GF-D8 (cell line): ENCODE measurements at regions not wholly inside any gene's neighbourhood (a gene's known extent, or its start where the extent isn't known, plus 50 kb on each side); places are given as distances from the start of the nearest gene placed in this dataset.

Experiments
- DNase-seq: peaks from one replicate; lab custom pipeline; 2025; lab: John Stamatoyannopoulos, UW

GRCh38 chr12:19572920-19573558 lies 133.7 kb downstream of the AEBP2 start:
- no peak for DNase-seq

- DNase-seq: no peak
Observed at GRCh38 chr12:19573866-19574265, 134.6 kb downstream of the AEBP2 start.

DNA sequence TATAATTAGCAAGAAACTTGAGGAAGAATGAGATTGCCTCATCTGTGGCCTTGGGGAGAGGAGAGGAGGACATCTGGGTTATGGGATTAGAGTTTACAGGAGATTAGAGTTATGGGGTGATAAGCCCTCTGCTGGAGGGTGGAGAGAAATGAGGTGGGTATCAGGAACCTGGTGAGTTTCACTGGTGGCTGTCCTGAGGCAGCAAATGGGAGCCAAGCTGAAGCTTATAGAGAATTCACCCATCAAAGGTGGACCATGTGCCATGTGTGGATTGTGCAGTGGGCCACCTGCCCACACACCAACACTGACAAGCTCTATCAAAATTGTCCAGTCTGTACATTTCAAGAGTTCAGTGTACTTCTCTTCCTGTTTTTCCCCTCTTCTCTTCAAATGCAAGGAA lies 135.3 kb downstream of the AEBP2 start:
- no peak for DNase-seq

DNA sequence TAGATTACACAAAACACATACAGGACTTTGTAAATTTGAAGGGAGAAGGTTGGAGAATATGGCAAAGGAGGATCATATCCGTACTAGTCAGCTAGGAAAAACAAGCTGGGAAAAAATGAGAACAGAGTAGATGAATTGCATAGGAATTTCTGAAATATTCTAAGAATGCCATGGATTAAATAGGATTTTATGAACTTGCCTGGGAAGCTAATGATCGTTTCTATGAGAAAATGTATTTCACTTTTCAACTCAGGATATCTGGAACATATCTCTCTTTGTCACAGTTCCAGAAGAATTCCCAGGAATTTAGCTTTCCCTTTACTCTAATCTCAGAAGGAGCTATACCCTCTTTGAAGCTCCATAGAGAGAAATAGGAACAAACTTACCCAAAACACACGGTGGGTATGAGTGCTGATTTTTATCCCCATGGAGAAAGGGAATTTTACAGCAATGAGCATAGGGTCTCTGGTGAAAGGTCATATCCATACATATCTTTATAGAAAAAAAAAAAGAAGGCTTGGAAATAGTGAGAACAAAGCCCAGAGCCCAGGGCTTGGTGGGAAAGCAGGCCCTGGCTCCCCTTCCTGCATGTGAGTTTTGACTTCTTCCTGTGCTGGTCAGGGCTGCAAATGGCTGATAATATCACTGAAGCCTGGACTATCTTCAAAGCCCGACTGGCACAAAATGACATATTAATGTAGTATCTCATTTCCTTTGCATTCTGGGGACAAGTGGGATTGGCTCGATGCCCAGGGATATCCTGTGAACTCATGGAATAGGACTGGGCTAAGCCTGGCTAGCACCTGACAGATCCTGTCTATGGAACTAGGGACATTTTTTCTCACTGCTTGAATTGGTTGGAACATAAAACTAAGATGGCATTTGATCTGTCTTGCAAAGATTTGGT lies 136.3 kb downstream of the AEBP2 start:
- DNase-seq: no peak

DNA sequence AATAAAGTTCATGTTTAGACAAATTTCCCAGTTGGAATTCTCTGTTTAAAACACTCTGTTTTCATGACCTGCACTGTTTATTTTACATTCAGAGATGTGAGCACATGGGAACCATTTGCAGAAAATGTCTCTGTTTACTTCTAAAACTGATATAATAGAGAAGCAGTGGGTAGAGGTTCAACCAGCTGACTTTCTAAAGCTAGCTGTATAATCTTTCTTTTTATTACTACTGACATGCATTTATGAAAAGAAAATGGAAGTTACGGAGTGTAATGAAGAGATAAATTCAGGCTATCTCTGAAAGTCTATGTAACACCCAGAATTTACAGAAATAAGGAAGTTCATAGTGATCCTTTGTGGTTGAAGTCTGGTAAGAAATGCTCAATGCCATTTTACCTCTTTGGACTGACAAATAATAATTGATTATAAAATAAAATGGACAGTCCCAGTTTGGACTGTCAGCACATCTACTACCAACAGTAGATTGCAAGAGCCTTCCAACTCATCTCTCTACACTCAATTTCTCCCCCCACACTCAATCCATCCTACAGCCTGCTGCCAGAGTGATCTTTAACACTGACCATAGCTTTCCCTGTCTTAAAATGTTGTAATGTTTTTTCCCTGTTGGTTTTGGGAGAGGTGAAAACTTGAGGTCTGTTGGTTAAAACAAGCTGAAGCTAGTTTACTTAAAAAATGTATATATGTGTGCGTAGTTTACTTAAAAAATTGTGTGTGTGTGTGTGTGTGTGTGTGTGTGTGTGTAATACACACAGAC lies 137.4 kb downstream of the AEBP2 start:
- DNase-seq: peak; percentile 3

DNA sequence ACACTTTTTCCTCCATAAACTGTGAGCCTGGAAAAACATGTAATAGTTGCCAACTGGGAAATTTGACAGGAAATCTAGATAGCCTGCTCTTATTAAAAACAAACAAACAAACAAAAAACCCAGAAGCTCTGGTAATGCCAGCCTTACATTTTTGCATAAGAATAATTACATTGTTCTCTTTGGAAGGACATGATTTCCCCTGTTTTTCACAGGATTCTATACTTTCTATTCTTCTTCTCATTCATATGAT lies 137.9 kb downstream of the AEBP2 start:
- no peak for DNase-seq

GRCh38 chr12:19584732-19585131 lies 145.4 kb downstream of the AEBP2 start:
- DNase-seq: no peak

DNA sequence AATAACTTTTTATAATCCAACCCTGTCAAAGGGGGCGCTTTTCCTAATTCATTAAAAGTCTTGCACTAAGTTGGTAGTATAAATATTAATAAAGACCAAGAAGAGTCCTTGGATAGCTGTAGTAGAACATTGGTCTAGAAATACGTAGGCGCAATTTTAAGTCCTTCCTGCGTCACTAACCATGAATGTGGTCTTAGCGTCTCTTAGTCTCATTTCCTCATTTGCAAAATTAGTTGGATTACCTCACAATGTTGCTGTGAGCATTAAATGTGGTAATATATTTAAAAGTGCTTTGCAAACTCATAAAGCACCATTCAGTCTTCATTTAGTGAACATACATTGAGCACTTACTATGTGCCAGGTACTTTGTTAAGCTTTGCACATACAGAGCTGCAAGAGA lies 149.7 kb downstream of the AEBP2 start:
- no peak for DNase-seq

DNA sequence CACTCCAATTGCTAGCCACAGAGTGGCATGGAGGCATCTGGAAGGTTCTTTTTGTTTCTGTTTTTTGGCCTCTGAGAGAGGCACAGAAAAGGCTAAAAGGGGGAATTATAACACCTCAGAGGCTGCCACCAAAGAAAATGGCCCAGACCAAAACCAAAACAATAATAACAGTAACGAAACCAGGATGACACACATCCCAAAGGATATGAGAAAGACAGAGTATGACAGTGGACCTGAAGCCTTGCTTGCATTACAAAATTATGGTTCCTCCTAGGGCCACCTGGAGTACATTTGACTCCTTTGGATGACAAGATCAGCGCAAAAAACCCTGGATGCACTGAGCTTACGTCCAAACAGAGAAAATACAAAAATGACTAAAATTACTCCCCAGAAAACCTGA lies 152.7 kb downstream of the AEBP2 start:
- DNase-seq: no peak

DNA sequence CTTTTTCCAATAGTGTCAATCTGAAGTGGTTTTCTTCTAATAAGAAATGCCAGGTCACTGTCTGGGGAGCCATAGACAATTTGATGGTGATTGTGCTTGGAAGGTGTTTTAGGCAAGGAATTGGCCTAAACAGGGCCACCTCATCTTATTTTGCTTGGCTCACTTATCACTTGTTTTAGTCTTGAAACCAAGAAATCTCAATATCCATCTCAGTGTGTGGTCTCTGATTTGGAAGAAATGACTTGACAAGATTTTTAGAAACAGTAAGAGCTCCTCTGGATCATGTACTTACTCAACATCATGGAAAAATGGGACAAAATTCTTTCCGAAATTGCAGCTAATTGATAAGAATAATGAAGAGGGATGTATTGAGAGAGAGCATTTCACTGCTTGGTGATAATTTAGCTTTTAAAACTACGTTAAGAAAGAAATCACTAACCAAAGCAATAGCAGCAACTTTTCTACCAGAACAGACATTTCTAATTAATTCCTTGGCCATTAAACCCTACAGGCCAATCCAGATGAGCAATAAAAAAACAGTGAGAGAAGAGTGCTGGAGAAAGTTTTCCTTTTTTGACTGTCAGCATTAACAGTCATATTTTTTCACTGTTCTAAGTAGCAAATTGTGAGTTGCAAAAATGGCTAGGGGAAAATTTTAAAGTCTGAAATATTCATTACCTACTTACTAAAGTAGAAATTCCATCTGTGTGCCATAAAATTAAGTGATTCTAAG lies 157.3 kb downstream of the AEBP2 start:
- DNase-seq: no peak

DNA sequence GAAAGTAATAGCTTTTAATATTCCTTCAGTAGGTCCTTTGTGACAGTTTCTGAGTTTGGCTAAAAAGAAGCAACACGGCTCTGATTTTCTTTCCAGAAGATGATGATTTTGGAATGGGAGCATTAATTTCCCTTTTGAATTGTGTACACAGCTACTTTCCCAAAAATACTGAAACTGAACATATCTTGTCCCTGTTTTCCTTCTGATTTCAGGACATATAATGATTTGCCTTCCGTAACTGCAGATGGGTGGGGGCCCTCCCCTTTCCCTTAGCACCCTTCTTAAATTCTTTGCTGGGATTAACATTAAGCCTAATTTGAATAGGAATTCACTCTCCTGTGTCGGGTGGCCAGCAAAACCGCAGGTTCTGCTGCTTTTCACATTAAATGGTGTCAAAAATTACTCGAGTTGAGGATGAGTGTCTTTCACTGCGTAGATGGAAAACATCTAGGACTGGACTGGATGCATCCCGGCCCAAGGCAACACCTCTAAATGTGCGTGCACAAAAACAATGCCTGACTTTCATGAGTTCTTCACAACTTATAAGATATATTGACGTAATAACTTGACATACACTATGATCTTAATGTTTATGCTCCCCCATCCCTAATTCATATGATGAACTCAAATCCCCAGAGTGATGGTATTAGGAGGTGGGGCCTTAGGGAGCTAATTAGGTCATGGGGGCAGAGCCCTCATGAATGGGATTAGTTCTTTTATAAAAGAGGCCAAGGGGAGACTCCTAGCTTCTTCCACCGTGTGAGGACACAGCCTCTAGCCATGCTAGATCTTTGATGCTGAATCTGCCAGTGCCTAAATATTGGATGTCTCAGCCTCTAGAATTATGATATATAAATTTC lies 158.1 kb downstream of the AEBP2 start:
- no peak for DNase-seq

- DNase-seq: no peak
Observed at GRCh38 chr12:19605720-19606119, 166.4 kb downstream of the AEBP2 start.

- no peak for DNase-seq
Observed at GRCh38 chr12:19608039-19608438, 168.7 kb downstream of the AEBP2 start.

DNA sequence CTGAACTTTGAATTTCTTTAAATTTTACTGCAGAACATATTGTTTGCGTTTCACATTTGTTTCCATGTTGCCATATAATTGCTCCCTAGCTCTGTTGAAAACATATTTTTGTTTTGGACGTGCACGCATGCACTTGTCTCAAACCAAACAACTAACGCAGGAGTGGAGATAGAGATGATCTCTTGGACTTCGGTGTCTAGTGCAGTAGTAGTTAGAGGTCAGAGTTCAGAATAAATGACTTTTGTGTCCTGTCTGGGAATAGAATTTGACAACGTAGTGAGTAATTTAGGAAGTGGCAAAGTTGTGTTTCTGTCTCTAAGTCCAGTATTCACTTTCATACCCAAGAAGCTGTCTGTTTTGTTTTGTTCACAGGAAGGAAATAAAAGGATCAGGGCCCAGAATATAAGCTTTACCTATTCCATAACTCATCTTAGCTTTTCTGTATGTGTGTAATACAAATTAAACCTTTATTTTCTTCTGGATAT lies 173.8 kb downstream of the AEBP2 start:
- no peak for DNase-seq

DNA sequence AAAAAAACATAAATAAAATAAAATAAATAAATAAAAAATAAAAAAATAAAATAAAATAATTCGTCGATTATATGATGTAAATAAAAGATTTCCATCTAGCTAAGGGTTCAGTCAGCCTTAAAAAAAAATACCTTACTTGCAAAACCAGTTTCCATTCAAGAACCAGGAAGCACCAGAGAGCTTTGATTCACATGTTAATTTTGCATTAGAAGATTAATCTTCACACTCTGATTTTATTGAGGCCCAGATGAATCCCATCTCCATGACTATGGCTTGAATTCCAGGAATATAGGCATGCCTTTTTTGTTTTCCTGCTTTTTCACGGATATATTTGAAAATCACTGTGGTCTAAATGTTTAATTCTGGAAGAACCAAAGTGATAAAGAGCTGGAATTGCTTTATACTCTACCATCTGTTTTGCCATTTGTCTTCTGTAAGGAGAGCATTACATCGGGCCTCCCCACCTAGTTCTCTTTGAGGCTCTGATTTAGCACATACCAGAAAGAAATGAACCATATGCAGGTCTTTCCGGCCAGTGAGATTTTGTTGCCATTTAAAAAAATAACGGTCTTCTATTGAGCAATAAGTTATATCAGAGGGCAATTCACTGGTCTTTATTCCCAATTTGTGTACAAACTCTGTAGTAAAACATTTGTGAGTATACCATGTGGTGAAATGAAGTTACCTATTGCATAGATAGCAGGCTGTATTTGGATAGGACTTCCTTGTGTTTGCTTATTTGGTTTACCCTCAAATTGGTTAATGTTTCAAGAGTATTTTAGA lies 175.5 kb downstream of the AEBP2 start:
- DNase-seq: no peak

- DNase-seq: no peak
Observed at GRCh38 chr12:19615384-19615725, 176.1 kb downstream of the AEBP2 start.

- no peak for DNase-seq
Observed at GRCh38 chr12:19616781-19617180, 177.5 kb downstream of the AEBP2 start.

GRCh38 chr12:19620222-19620621 lies 180.9 kb downstream of the AEBP2 start:
- no peak for DNase-seq

DNA sequence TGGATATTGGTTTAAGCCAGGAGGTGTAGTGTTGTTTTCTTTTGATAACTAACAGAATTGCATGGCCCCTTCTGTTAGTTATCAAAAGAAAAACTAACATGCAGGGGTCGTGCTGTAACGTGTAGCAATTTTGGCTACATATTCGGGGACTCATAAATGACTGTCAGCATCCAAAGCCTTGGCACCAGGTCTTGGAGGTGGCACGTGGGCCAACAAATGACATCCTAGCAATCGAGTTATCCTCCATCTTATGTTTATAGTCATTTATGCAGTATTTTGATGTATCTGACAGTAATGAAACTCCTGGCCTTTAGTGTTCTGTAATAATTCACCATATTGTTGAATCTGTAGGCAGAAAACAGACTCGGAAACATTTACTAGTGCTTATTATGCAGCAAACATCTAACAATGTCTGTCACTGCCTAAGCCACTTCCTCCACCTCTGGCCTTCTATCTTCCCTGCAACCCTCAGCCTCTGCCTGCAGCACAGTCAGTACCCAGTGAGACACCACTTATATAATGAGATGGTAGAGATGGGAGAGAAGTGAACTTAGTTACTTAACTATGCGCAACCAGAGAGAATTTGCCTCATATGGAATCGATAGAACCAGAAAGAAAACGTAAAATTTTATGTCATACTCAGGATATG lies 184.6 kb downstream of the AEBP2 start:
- DNase-seq: no peak

DNA sequence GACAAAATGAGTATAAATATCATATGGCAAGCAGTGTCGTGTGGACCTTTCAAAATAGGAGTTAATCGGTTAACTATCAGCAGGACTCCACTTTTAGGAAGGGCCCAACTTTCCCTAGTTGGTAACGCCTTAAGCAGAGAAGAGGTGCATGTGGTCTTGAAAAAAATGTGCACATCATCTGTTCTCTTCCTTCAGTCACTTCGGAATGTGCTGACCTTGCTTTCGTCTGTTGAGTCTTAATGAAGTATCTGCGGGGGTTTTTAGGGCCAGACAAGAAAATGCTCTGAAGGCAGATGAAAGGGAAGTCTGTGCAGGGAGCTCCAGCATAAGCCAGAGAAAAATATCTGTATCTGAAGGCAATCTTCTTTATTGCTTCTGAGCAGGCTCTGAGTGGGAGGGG lies 185.2 kb downstream of the AEBP2 start:
- DNase-seq: no peak
